GM23248 (cell line): ENCODE measurements at regions not wholly inside any gene's neighbourhood (a gene's known extent, or its start where the extent isn't known, plus 50 kb on each side); places are given as distances from the start of the nearest gene placed in this dataset.

ENCODE experiments used
- DNase-seq: peaks from one replicate; pipeline ENCODE4 v3.0.0-alpha.2; 2015
- H2AFZ ChIP-seq: fragments of 200-600 bp; sonication (generic); 2 replicates; pipeline ENCODE4 v1.6.1; 2016; ENCODE audit warnings: antibody characterized with exemption
- H3F3A ChIP-seq: fragments of 200-600 bp; sonication (generic); 2 replicates; pipeline ENCODE4 v1.6.1; 2016; ENCODE audit warnings: mild to moderate bottlenecking, antibody characterized with exemption, mixed run types; ENCODE audit not compliant: insufficient read depth
- H3K27ac ChIP-seq: fragments of 200-600 bp; sonication (generic); 2 replicates; pipeline ENCODE4 v1.5.1; 2016; ENCODE audit warnings: mild to moderate bottlenecking
- H3K27me3 ChIP-seq: fragments of 200-600 bp; sonication (generic); replicated peaks from 2 replicates; pipeline ENCODE4 v1.6.1; 2016; ENCODE audit warnings: mild to moderate bottlenecking; ENCODE audit not compliant: insufficient read depth
- H3K36me3 ChIP-seq: fragments of 200-600 bp; sonication (generic); 2 replicates; pipeline ENCODE4 v1.6.1; 2016; ENCODE audit warnings: low read depth, mild to moderate bottlenecking
- H3K4me1 ChIP-seq: fragments of 200-600 bp; sonication (generic); 2 replicates; pipeline ENCODE4 v1.6.1; 2016; ENCODE audit warnings: mild to moderate bottlenecking; ENCODE audit not compliant: insufficient read depth
- H3K4me2 ChIP-seq: fragments of 200-600 bp; sonication (generic); one replicate; pipeline ENCODE4 v1.6.1; 2016; ENCODE audit warnings: mild to moderate bottlenecking; ENCODE audit not compliant: unreplicated experiment
- H3K4me3 ChIP-seq: fragments of 200-600 bp; sonication (generic); 2 replicates; pipeline ENCODE4 v1.5.1; 2016; ENCODE audit warnings: mild to moderate bottlenecking
- H3K79me2 ChIP-seq: fragments of 200-600 bp; sonication (generic); 2 replicates; pipeline ENCODE4 v1.6.1; 2016; ENCODE audit warnings: mild to moderate bottlenecking; ENCODE audit not compliant: insufficient read depth
- H3K9ac ChIP-seq: fragments of 200-600 bp; sonication (generic); 2 replicates; pipeline ENCODE4 v1.6.1; 2016; ENCODE audit warnings: mild to moderate bottlenecking
- H3K9me2 ChIP-seq: fragments of 200-600 bp; sonication (generic); 2 replicates; pipeline ENCODE4 v1.6.1; 2016; ENCODE audit warnings: mixed run types, mild to moderate bottlenecking, moderate library complexity; ENCODE audit not compliant: insufficient read depth
- H3K9me3 ChIP-seq: fragments of 200-600 bp; sonication (generic); one replicate; pipeline ENCODE4 v1.6.1; 2017; ENCODE audit warnings: low read depth
- H4K20me1 ChIP-seq: fragments of 200-600 bp; sonication (generic); 2 replicates; pipeline ENCODE4 v1.6.0; 2016; ENCODE audit not compliant: insufficient read depth
- EZH2 ChIP-seq: fragments of 200-600 bp; sonication (generic); IDR thresholded peaks from 2 replicates; pipeline ENCODE4 v1.6.1; 2018; ENCODE audit warnings: antibody characterized with exemption, mild to moderate bottlenecking; ENCODE audit not compliant: insufficient read depth, poor library complexity, severe bottlenecking
- EZH2phosphoT487 ChIP-seq: fragments of 200-600 bp; sonication (generic); IDR thresholded peaks from 2 replicates; pipeline ENCODE4 v1.6.1; 2018; ENCODE audit warnings: antibody characterized with exemption, moderate library complexity, mild to moderate bottlenecking, low read depth; ENCODE audit not compliant: insufficient read depth
- WGBS, 2 experiments: methylation state at CpG; one replicate each; pipeline ENCODE4 v1.1.6; 2015 to 2017; ENCODE audit warnings: low lambda C conversion rate in 2 of 2, low coverage in 1 of 2; ENCODE audit errors: missing lambda C conversion rate in 2 of 2; 5-methylcytosine and 5-hydroxymethylcytosine counted together
- in situ Hi-C: fragments of 300-500 bp; cut with MboI; formaldehyde crosslinking; loops from 2 replicates; pipeline ENCODE4 v1.15.0; 2020

GRCh38 chr1:83131692-83131955 lies 867.3 kb downstream of the TTLL7 start:
- Histone ChIP-seq H3K9me3 (no peaks in the 10 kb centered on the region), H2AFZ (no peak overlapping the region), H3K79me2 (no peaks in the 10 kb centered on the region), H3K4me3 (no peak overlapping the region), H3K9me2 (no peaks in the 10 kb centered on the region), H3K4me2 (no peak overlapping the region), H3F3A (no peaks in the 10 kb centered on the region), H3K4me1 (no peaks in the 10 kb centered on the region), H3K9ac (no peak overlapping the region), H4K20me1 (no peaks in the 10 kb centered on the region), H3K36me3 (no peaks in the 10 kb centered on the region), H3K27ac (no peak overlapping the region), H3K27me3 (no peaks in the 10 kb centered on the region)
- 84 to 96% methylated on average over 1 of the region's 1 CpG for WGBS, 2 experiments
- no peak for DNase-seq
- TF ChIP-seq EZH2phosphoT487 (no peak), EZH2 (no peak)
- in situ Hi-C loops = no loop called here

GRCh38 chr1:83130886-83131691 lies 867.8 kb downstream of the TTLL7 start:
- Histone ChIP-seq H3K4me2 (no peak overlapping the region), H3K9me3 (no peaks in the 10 kb centered on the region), H3K4me3 (no peak overlapping the region), H3K9me2 (no peaks in the 10 kb centered on the region), H3K27ac (no peak overlapping the region), H3F3A (no peaks in the 10 kb centered on the region), H4K20me1 (no peaks in the 10 kb centered on the region), H2AFZ (no peak overlapping the region), H3K27me3 (no peaks in the 10 kb centered on the region), H3K9ac (no peak overlapping the region), H3K36me3 (no peaks in the 10 kb centered on the region), H3K4me1 (no peaks in the 10 kb centered on the region), H3K79me2 (no peaks in the 10 kb centered on the region)
- in situ Hi-C loops = no loop called here
- DNase-seq = no peak
- 75 to 77% methylated on average over 3 of the region's 3 CpGs for WGBS, 2 experiments
- TF ChIP-seq EZH2 (no peak), EZH2phosphoT487 (no peak)

- no peak for TF ChIP-seq EZH2phosphoT487
- no peak for TF ChIP-seq EZH2
- Histone ChIP-seq H3K9ac (no peak overlapping the region), H4K20me1 (no peaks in the 10 kb centered on the region), H3K4me2 (no peak overlapping the region), H3K79me2 (no peaks in the 10 kb centered on the region), H2AFZ (no peak overlapping the region), H3K9me3 (no peaks in the 10 kb centered on the region), H3K27me3 (no peaks in the 10 kb centered on the region), H3K4me1 (no peaks in the 10 kb centered on the region), H3K4me3 (no peak overlapping the region), H3K27ac (no peak overlapping the region), H3F3A (no peaks in the 10 kb centered on the region), H3K36me3 (no peaks in the 10 kb centered on the region), H3K9me2 (no peaks in the 10 kb centered on the region)
- no peak for DNase-seq
- in situ Hi-C loops = no loop called here
- 91 to 92% methylated on average over 3 of the region's 3 CpGs for WGBS, 2 experiments
These were observed 869.8 kb downstream of the TTLL7 start for GRCh38 chr1:83129107-83129506.

GRCh38 chr1:83125456-83125855 lies 873.5 kb downstream of the TTLL7 start:
- in situ Hi-C loops = no loop called here

GRCh38 chr1:83123019-83123418 lies 875.9 kb downstream of the TTLL7 start:
- in situ Hi-C loops = no loop called here
- no peaks in the 10 kb centered on the region for H3K9me2 ChIP-seq
- H3K36me3 ChIP-seq = no peaks in the 10 kb centered on the region
- DNase-seq = no peak
- no peaks in the 10 kb centered on the region for H3K79me2 ChIP-seq
- no peak overlapping the region for H3K9ac ChIP-seq
- 78 to 80% methylated on average over 3 of the region's 3 CpGs for WGBS, 2 experiments
- H3K4me2 ChIP-seq = no peak overlapping the region
- H3K4me1 ChIP-seq = no peaks in the 10 kb centered on the region
- no peak for TF ChIP-seq EZH2phosphoT487
- no peak for TF ChIP-seq EZH2
- H3K4me3 ChIP-seq = no peak overlapping the region
- H3F3A ChIP-seq = no peaks in the 10 kb centered on the region
- H3K27me3 ChIP-seq = no peaks in the 10 kb centered on the region
- no peak overlapping the region for H2AFZ ChIP-seq
- H4K20me1 ChIP-seq = no peaks in the 10 kb centered on the region
- no peak overlapping the region for H3K27ac ChIP-seq
- H3K9me3 ChIP-seq = no peaks in the 10 kb centered on the region

More at GRCh38 chr1:83125456-83125855, 873.5 kb downstream of the TTLL7 start:
- WGBS, 2 experiments = 67 to 85% methylated on average over 2 of the region's 2 CpGs
- Histone ChIP-seq H3K9ac (no peak overlapping the region), H3K27ac (no peak overlapping the region), H3K27me3 (no peaks in the 10 kb centered on the region), H3F3A (no peaks in the 10 kb centered on the region), H3K9me2 (no peaks in the 10 kb centered on the region), H3K4me3 (no peak overlapping the region), H3K79me2 (no peaks in the 10 kb centered on the region), H2AFZ (no peak overlapping the region), H3K9me3 (no peaks in the 10 kb centered on the region), H3K36me3 (no peaks in the 10 kb centered on the region), H3K4me2 (no peak overlapping the region), H4K20me1 (no peaks in the 10 kb centered on the region), H3K4me1 (no peaks in the 10 kb centered on the region)
- no peak for DNase-seq
- TF ChIP-seq EZH2phosphoT487 (no peak), EZH2 (no peak)
